Fibroblast of lung (primary cell): ENCODE measurements at regions not wholly inside any gene's neighbourhood (a gene's known extent, or its start where the extent isn't known, plus 50 kb on each side); places are given as distances from the start of the nearest gene placed in this dataset.

Experiments
- DNase-seq, 2 donors: peaks; one replicate each; pipeline versions ENCODE4 v3.0.0 to v3.0.0-alpha.2; 2010; ENCODE audit warnings: low read depth in 2 of 2
- H2AFZ ChIP-seq: 2 replicates; pipeline ENCODE4 v1.5.1; 2012; ENCODE audit warnings: low read length, control low read depth, inconsistent platforms
- H3K27ac ChIP-seq: 2 replicates; pipeline ENCODE4 v1.5.1; 2011; ENCODE audit warnings: low read length, control low read depth; ENCODE audit not compliant: insufficient read depth
- H3K27me3 ChIP-seq: 2 replicates; pipeline ENCODE4 v1.5.1; 2011; ENCODE audit warnings: mild to moderate bottlenecking, low read length; ENCODE audit not compliant: control insufficient read depth, insufficient read depth
- H3K36me3 ChIP-seq: 2 replicates; pipeline ENCODE4 v1.5.1; 2011; ENCODE audit warnings: low read length; ENCODE audit not compliant: control insufficient read depth, insufficient read depth
- H3K4me1 ChIP-seq: 2 replicates; pipeline ENCODE4 v1.5.1; 2011; ENCODE audit warnings: low read length; ENCODE audit not compliant: control insufficient read depth, insufficient read depth; ENCODE audit errors: extremely low read depth
- H3K4me2 ChIP-seq: 2 replicates; pipeline ENCODE4 v1.5.1; 2011; ENCODE audit warnings: low read length, control low read depth; ENCODE audit not compliant: insufficient read depth; ENCODE audit errors: extremely low read depth
- H3K4me3 ChIP-seq, 4 experiments: fragments of 200-600 bp in 1 of 4; sonication (generic) in 1 of 4; replicated peaks in 1 of 4; 2 replicates each; pipeline ENCODE4 v1.5.1; 2011 to 2016; ENCODE audit warnings: low read length in 4 of 4, low read depth in 3 of 4, mild to moderate bottlenecking in 3 of 4, control low read depth in 2 of 4, inconsistent platforms in 1 of 4, mixed read lengths in 1 of 4; ENCODE audit not compliant: insufficient read depth in 1 of 4; ENCODE audit errors: control extremely low read depth in 1 of 4
- H3K79me2 ChIP-seq: 2 replicates; pipeline ENCODE4 v1.5.1; 2012; ENCODE audit warnings: mild to moderate bottlenecking, low read length, inconsistent platforms; ENCODE audit not compliant: control insufficient read depth, insufficient read depth
- H3K9ac ChIP-seq: 2 replicates; pipeline ENCODE4 v1.5.1; 2011; ENCODE audit warnings: mild to moderate bottlenecking, low read length, control low read depth; ENCODE audit not compliant: insufficient read depth
- H3K9me3 ChIP-seq: 2 replicates; pipeline ENCODE4 v1.5.1; 2012; ENCODE audit warnings: low read depth, low read length; ENCODE audit not compliant: control insufficient read depth, insufficient read depth
- H4K20me1 ChIP-seq: 2 replicates; pipeline ENCODE4 v1.5.1; 2011; ENCODE audit warnings: low read length; ENCODE audit not compliant: control insufficient read depth, insufficient read depth; ENCODE audit errors: extremely low read depth
- EZH2 ChIP-seq: IDR thresholded peaks from 2 replicates; pipeline ENCODE4 v1.5.1; 2012; ENCODE audit warnings: low read length, control low read depth, mild to moderate bottlenecking; ENCODE audit errors: missing control alignments
- TF ChIP-seq, protein P1 (sequence below), 2 donors: IDR thresholded peaks in 1 of 2; conservative IDR thresholded peaks in 1 of 2; 1 replicate in 1 of 2; 2 replicates in 1 of 2; pipeline ENCODE4 v1.5.1; 2011 to 2012; ENCODE audit warnings: low read length in 2 of 2, control low read depth in 1 of 2, inconsistent platforms in 1 of 2, low read depth in 1 of 2, mild to moderate bottlenecking in 1 of 2

GRCh38 chr6:115796829-115797228 is 263.9 kb downstream of the FRK start:
- DNase-seq = no peak
- Histone ChIP-seq H3K4me2 (no peak overlapping the region), H3K4me1 (no peaks in the 10 kb centered on the region), H3K9ac (no peak overlapping the region), H3K36me3 (no peaks in the 10 kb centered on the region), H3K79me2 (no peaks in the 10 kb centered on the region), H4K20me1 (no peaks in the 10 kb centered on the region), H3K27ac (no peak overlapping the region), H3K27me3 (no peaks in the 10 kb centered on the region), H3K9me3 (no peaks in the 10 kb centered on the region), H2AFZ (no peak overlapping the region), H3K4me3 (no peak overlapping the region)
- TF ChIP-seq EZH2 = no peak
- TF ChIP-seq, protein P1, sequence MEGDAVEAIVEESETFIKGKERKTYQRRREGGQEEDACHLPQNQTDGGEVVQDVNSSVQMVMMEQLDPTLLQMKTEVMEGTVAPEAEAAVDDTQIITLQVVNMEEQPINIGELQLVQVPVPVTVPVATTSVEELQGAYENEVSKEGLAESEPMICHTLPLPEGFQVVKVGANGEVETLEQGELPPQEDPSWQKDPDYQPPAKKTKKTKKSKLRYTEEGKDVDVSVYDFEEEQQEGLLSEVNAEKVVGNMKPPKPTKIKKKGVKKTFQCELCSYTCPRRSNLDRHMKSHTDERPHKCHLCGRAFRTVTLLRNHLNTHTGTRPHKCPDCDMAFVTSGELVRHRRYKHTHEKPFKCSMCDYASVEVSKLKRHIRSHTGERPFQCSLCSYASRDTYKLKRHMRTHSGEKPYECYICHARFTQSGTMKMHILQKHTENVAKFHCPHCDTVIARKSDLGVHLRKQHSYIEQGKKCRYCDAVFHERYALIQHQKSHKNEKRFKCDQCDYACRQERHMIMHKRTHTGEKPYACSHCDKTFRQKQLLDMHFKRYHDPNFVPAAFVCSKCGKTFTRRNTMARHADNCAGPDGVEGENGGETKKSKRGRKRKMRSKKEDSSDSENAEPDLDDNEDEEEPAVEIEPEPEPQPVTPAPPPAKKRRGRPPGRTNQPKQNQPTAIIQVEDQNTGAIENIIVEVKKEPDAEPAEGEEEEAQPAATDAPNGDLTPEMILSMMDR (conservative IDR thresholded peaks at IDR 0.05 in 1 of 2, IDR thresholded peaks at IDR 0.05 in 1 of 2; ENCODE audit: low read depth in 1 of 2, low read length in 2 of 2) = no peak

DNA sequence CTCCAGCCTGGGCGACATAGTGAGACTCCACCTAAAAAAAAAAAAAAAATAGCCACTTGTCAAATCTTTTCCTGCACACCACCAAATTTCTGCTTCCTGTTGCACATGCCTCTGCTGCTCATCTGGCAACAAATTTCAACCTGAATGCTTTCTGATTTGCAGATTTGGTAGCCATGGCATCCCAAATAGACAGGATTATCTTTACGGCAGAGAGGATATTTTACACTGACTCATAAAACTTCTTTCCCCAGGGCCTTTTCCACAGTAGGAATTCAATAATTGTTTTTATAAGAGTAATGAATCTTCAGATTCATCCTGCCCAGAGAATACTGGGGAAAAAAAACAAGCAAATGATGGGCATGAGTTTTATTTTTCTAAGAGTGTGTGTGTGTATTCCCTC is 264.6 kb downstream of the FRK start:
- TF ChIP-seq EZH2 = no peak
- TF ChIP-seq, protein P1 (conservative IDR thresholded peaks at IDR 0.05 in 1 of 2, IDR thresholded peaks at IDR 0.05 in 1 of 2; ENCODE audit: low read depth in 1 of 2, low read length in 2 of 2) = no peak
- Histone ChIP-seq H3K79me2 (no peaks in the 10 kb centered on the region), H3K4me1 (no peaks in the 10 kb centered on the region), H4K20me1 (no peaks in the 10 kb centered on the region), H3K36me3 (no peaks in the 10 kb centered on the region), H3K4me3 (no peak overlapping the region), H3K4me2 (no peak overlapping the region), H2AFZ (no peak overlapping the region), H3K27me3 (no peaks in the 10 kb centered on the region), H3K9me3 (no peaks in the 10 kb centered on the region), H3K27ac (no peak overlapping the region), H3K9ac (no peak overlapping the region)
- DNase-seq = no peak

- H3K27ac ChIP-seq = no peak overlapping the region
- no peak overlapping the region for H3K4me2 ChIP-seq
- no peaks in the 10 kb centered on the region for H4K20me1 ChIP-seq
- H3K27me3 ChIP-seq = no peaks in the 10 kb centered on the region
- no peaks in the 10 kb centered on the region for H3K4me1 ChIP-seq
- no peak overlapping the region for H3K4me3 ChIP-seq
- H3K9ac ChIP-seq = no peak overlapping the region
- no peak for TF ChIP-seq EZH2
- TF ChIP-seq, protein P1 (conservative IDR thresholded peaks at IDR 0.05 in 1 of 2, IDR thresholded peaks at IDR 0.05 in 1 of 2; ENCODE audit: low read depth in 1 of 2, low read length in 2 of 2) = no peak
- DNase-seq = peak; percentile 1
- no peaks in the 10 kb centered on the region for H3K36me3 ChIP-seq
- H3K9me3 ChIP-seq = no peaks in the 10 kb centered on the region
- no peak overlapping the region for H2AFZ ChIP-seq
- H3K79me2 ChIP-seq = no peaks in the 10 kb centered on the region
Observed at GRCh38 chr6:115783402-115784061, 277.2 kb downstream of the FRK start.
